HepG2 (cell line): ENCODE measurements at regions not wholly inside any gene's neighbourhood (a gene's known extent, or its start where the extent isn't known, plus 50 kb on each side); places are given as distances from the start of the nearest gene placed in this dataset.

Source experiments
- ATAC-seq: fragments of 200-7000 bp; cut with Tn5 transposase; 3 replicates; pipeline ENCODE4 v1.9.1; 2020; ENCODE audit warnings: mild to moderate bottlenecking, moderate library complexity
- BruUV-seq: library from RNA; stranded (reverse); fragments of 400-500 nt; replicated peaks from 2 replicates; lab custom pipeline; 2021; lab: Mats Ljungman, UMichigan
- CTCF ChIA-PET: fragments of 300-600 bp; formaldehyde crosslinking; extraction: SDS; loops from one replicate; lab custom pipeline; 2021; ENCODE audit warnings: low total read pairs, inconsistent platforms, low intra/inter-chr PET ratio; lab: Yijun Ruan, JAX
- POLR2A ChIA-PET: fragments of 350-600 bp; sonication (Branson Sonifier 250); formaldehyde crosslinking; loops from one replicate; lab custom pipeline; 2020; ENCODE audit warnings: antibody characterized with exemption, inconsistent platforms; lab: Yijun Ruan, JAX
- DNase-seq: peaks from one replicate; pipeline ENCODE4 v3.0.0-alpha.2; 2015; ENCODE audit warnings: low spot score
- FAIRE-seq: peaks from 3 replicates; lab custom pipeline; 2011; peaks lifted over from hg19 to GRCh38; lab: Jason Lieb, UNC
- H2AFZ ChIP-seq: one replicate; pipeline ENCODE4 v1.6.1; 2011; ENCODE audit warnings: low read length, inconsistent platforms
- H3K27ac ChIP-seq: fragments of 300-600 bp; 3 replicates; pipeline ENCODE4 v1.8.0; 2011; ENCODE audit warnings: mixed run types, mild to moderate bottlenecking, mixed read lengths, low read length, inconsistent platforms; ENCODE audit not compliant: insufficient read depth; ENCODE audit errors: extremely low read length
- H3K27me3 ChIP-seq, 2 experiments: fragments of 200-600 bp in 1 of 2; 2 replicates in 1 of 2; 3 replicates in 1 of 2; pipeline versions ENCODE4 v1.6.0 to v1.8.0; 2011; ENCODE audit warnings: low read length in 2 of 2, mild to moderate bottlenecking in 2 of 2, moderate library complexity in 2 of 2, inconsistent platforms in 1 of 2; ENCODE audit not compliant: insufficient read depth in 2 of 2, control insufficient read depth in 1 of 2
- H3K36me3 ChIP-seq, 2 experiments: fragments of 200-600 bp in 1 of 2; replicated peaks in 1 of 2; 2 replicates in 1 of 2; 3 replicates in 1 of 2; pipeline versions ENCODE4 v1.5.1 to v1.8.0; 2011; ENCODE audit warnings: low read length in 2 of 2, inconsistent platforms in 1 of 2; ENCODE audit not compliant: insufficient read depth in 2 of 2, control insufficient read depth in 1 of 2
- H3K4me1 ChIP-seq: 2 replicates; pipeline ENCODE4 v1.5.1; 2012; ENCODE audit warnings: low read length, inconsistent platforms; ENCODE audit not compliant: insufficient read depth
- H3K4me2 ChIP-seq: 2 replicates; pipeline ENCODE4 v1.6.0; 2011; ENCODE audit warnings: low read depth, low read length, inconsistent platforms
- H3K4me3 ChIP-seq, 3 experiments: fragments of 200-600 bp in 1 of 3; sonication (generic), shearing (Covaris generic) in 1 of 3; replicated peaks in 1 of 3; 2 replicates each; pipeline ENCODE4 v1.5.1; 2011 to 2016; ENCODE audit warnings: low read length in 3 of 3, inconsistent platforms in 2 of 3, low read depth in 2 of 3, mild to moderate bottlenecking in 2 of 3, control low read depth in 1 of 3, mixed read lengths in 1 of 3; ENCODE audit not compliant: insufficient read depth in 1 of 3
- H3K79me2 ChIP-seq: one replicate; pipeline ENCODE4 v1.6.1; 2011; ENCODE audit warnings: low read length, inconsistent platforms; ENCODE audit not compliant: insufficient read depth
- H3K9ac ChIP-seq: 2 replicates; pipeline ENCODE4 v1.6.0; 2011; ENCODE audit warnings: mild to moderate bottlenecking, low read depth, low read length, inconsistent platforms; ENCODE audit not compliant: insufficient read depth
- H3K9me3 ChIP-seq: 2 replicates; pipeline ENCODE4 v1.5.1; 2012; ENCODE audit warnings: mild to moderate bottlenecking, low read length
- H4K20me1 ChIP-seq: 2 replicates; pipeline ENCODE4 v1.6.0; 2011; ENCODE audit warnings: inconsistent platforms, mild to moderate bottlenecking, low read length, moderate library complexity; ENCODE audit not compliant: insufficient read depth
- ARHGAP35 ChIP-seq: sonication (generic); formaldehyde crosslinking; IDR thresholded peaks from 2 replicates; pipeline ENCODE4 v1.9.0; 2022; ENCODE audit warnings: mild to moderate bottlenecking, inconsistent platforms, moderate library complexity, missing genetic modification reagents, borderline replicate concordance
- ATF1 ChIP-seq: IDR thresholded peaks from 2 replicates; pipeline ENCODE4 v1.6.1; 2016; ENCODE audit warnings: mild to moderate bottlenecking, control low read depth
- ATM ChIP-seq: fragments of 450-650 bp; IDR thresholded peaks from 2 replicates; pipeline ENCODE4 v1.7.1; 2017; ENCODE audit warnings: mild to moderate bottlenecking, borderline replicate concordance
- MAF1 ChIP-seq: sonication (generic); formaldehyde crosslinking; IDR thresholded peaks from 2 replicates; pipeline ENCODE4 v1.5.0; 2020; ENCODE audit warnings: missing genetic modification reagents, borderline replicate concordance
- RFX5 ChIP-seq: IDR thresholded peaks from 2 replicates; pipeline ENCODE4 v1.6.1; 2011; ENCODE audit warnings: low read depth, low read length, improper control_type of control experiment
- THAP11 ChIP-seq: IDR thresholded peaks from 2 replicates; pipeline ENCODE4 v1.6.1; 2016; ENCODE audit warnings: missing biosample characterization, missing genetic modification reagents
- WGBS: methylation state at CpG from one replicate; pipeline ENCODE4 v1.1.6; 2017; ENCODE audit warnings: low lambda C conversion rate; 5-methylcytosine and 5-hydroxymethylcytosine counted together
- in situ Hi-C: cut with HindIII; loops from 2 replicates; pipeline ENCODE4 v1.10.0; 2017; ENCODE audit warnings: low pct_unique_long_range_greater_than_20kb; ENCODE audit not compliant: extremely low pct_ligation_motif_present
- intact Hi-C: fragments of 100-400 bp; cut with micrococcal nuclease; formaldehyde crosslinking; loops from one replicate; pipeline ENCODE4 v1.10.0; 2022; ENCODE audit not compliant: unreplicated experiment
- TF ChIP-seq, protein P1 (sequence below): sonication (generic); formaldehyde crosslinking; IDR thresholded peaks from 2 replicates; pipeline ENCODE4 v1.4.0; 2020; ENCODE audit warnings: missing genetic modification reagents; ENCODE audit errors: not compliant biosample characterization
- TF ChIP-seq, protein P2 (sequence below): sonication (generic); formaldehyde crosslinking; IDR thresholded peaks from 2 replicates; pipeline ENCODE4 v1.4.0; 2020; ENCODE audit warnings: missing genetic modification reagents
- TF ChIP-seq, protein P3 (sequence below): sonication (generic); formaldehyde crosslinking; IDR thresholded peaks from 2 replicates; pipeline ENCODE4 v1.5.0; 2020; ENCODE audit warnings: missing genetic modification reagents
- TF ChIP-seq, protein P4 (sequence below): sonication (generic); formaldehyde crosslinking; IDR thresholded peaks from 2 replicates; pipeline ENCODE4 v1.5.0; 2020; ENCODE audit warnings: mild to moderate bottlenecking, missing genetic modification reagents

DNA sequence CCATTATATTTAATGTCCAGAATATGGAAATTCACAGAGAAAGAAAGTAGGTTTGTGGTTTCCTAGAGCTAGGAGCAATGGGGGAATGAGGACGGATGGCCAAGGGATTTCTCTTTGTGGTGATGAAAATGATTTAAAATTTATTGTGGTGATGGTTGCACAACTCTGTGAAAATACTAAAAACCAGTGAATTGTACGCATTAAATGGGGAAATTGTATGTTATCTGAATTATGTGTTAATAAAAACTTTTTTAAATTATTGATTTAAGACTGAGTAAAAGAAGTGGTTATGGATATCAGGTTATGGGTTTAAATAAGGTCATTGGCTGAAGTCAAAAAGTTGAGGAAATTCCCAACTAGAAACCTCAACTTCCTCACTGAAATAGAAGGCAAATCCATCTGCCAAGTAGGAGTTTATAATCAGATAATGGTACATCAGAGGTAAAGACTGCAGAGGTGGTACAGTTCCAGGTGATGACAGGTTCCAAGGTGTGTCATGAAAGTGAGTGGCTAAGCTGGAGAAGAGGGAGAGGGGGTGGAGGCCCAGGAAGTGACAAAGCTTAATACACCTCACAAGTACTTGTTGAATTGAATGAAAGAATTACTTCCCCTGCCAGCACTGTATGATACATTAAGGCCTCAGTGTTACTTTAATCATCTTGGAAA, 68.9 kb upstream of the CCDC71L start (continued):
- TF ChIP-seq, protein P1, sequence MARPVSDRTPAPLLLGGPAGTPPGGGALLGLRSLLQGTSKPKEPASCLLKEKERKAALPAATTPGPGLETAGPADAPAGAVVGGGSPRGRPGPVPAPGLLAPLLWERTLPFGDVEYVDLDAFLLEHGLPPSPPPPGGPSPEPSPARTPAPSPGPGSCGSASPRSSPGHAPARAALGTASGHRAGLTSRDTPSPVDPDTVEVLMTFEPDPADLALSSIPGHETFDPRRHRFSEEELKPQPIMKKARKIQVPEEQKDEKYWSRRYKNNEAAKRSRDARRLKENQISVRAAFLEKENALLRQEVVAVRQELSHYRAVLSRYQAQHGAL (CRISPR knock-in tag), result no peak
- TF ChIP-seq ARHGAP35 (CRISPR knock-in tag), result no peak

DNA sequence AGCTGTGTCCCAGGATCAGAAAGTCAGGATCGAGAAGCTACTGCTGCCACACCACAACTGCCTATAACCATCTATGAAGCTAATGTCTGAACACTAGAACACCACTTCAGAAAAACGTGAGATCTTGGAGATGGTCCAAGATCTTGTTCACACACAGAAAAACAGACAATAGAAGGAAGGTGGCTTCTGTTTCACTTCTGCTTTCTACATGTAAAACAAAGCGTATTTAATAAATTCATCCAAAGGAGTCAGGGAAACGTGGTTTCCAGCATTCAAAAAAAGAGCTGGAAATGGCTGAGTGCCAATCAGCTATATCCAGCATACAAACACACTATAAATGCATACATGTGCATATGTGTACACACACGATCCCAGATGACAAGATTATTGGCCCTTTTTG, 70.2 kb upstream of the CCDC71L start:
- FAIRE-seq (no peak), ATAC-seq (no peak), DNase-seq (no peak)
- ChIA-PET POLR2A (no interaction called here), CTCF (no interaction called here)
- H3K79me2 ChIP-seq, result no peaks in the 10 kb centered on the region
- 2% methylated on average over 5 of the region's 5 CpGs for WGBS
- no peak overlapping the region for H3K27ac ChIP-seq
- no peaks in the 10 kb centered on the region for H3K4me1 ChIP-seq
- no TSS peak for BruUV-seq
- H3K4me3 ChIP-seq, result no peak overlapping the region
- in situ Hi-C loops (loop anchor here (5.0 to 10.0 kb wide), 2 partner anchors 186 to 554 kb away; no protein-coding TSS in a partner anchor), intact Hi-C loops (no loop called here)
- no peaks in the 10 kb centered on the region for H3K36me3 ChIP-seq
- H4K20me1 ChIP-seq, result no peaks in the 10 kb centered on the region
- no peaks in the 10 kb centered on the region for H3K9me3 ChIP-seq
- H3K4me2 ChIP-seq, result no peak overlapping the region
- H3K27me3 ChIP-seq, result no peaks in the 10 kb centered on the region
- H3K9ac ChIP-seq, result no peak overlapping the region
- H2AFZ ChIP-seq, result no peak overlapping the region
- TF ChIP-seq THAP11 (CRISPR knock-in tag), result no peak
- TF ChIP-seq RFX5, result no peak
- TF ChIP-seq, protein P2, sequence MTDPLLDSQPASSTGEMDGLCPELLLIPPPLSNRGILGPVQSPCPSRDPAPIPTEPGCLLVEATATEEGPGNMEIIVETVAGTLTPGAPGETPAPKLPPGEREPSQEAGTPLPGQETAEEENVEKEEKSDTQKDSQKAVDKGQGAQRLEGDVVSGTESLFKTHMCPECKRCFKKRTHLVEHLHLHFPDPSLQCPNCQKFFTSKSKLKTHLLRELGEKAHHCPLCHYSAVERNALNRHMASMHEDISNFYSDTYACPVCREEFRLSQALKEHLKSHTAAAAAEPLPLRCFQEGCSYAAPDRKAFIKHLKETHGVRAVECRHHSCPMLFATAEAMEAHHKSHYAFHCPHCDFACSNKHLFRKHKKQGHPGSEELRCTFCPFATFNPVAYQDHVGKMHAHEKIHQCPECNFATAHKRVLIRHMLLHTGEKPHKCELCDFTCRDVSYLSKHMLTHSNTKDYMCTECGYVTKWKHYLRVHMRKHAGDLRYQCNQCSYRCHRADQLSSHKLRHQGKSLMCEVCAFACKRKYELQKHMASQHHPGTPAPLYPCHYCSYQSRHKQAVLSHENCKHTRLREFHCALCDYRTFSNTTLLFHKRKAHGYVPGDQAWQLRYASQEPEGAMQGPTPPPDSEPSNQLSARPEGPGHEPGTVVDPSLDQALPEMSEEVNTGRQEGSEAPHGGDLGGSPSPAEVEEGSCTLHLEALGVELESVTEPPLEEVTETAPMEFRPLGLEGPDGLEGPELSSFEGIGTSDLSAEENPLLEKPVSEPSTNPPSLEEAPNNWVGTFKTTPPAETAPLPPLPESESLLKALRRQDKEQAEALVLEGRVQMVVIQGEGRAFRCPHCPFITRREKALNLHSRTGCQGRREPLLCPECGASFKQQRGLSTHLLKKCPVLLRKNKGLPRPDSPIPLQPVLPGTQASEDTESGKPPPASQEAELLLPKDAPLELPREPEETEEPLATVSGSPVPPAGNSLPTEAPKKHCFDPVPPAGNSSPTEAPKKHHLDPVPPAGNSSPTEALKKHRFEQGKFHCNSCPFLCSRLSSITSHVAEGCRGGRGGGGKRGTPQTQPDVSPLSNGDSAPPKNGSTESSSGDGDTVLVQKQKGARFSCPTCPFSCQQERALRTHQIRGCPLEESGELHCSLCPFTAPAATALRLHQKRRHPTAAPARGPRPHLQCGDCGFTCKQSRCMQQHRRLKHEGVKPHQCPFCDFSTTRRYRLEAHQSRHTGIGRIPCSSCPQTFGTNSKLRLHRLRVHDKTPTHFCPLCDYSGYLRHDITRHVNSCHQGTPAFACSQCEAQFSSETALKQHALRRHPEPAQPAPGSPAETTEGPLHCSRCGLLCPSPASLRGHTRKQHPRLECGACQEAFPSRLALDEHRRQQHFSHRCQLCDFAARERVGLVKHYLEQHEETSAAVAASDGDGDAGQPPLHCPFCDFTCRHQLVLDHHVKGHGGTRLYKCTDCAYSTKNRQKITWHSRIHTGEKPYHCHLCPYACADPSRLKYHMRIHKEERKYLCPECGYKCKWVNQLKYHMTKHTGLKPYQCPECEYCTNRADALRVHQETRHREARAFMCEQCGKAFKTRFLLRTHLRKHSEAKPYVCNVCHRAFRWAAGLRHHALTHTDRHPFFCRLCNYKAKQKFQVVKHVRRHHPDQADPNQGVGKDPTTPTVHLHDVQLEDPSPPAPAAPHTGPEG (CRISPR knock-in tag), result no peak
- TF ChIP-seq, protein P3, sequence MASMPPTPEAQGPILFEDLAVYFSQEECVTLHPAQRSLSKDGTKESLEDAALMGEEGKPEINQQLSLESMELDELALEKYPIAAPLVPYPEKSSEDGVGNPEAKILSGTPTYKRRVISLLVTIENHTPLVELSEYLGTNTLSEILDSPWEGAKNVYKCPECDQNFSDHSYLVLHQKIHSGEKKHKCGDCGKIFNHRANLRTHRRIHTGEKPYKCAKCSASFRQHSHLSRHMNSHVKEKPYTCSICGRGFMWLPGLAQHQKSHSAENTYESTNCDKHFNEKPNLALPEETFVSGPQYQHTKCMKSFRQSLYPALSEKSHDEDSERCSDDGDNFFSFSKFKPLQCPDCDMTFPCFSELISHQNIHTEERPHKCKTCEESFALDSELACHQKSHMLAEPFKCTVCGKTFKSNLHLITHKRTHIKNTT, result no peak
- TF ChIP-seq ATF1 (CRISPR knock-in tag), result no peak
- TF ChIP-seq ATM, result no peak
- no peak for TF ChIP-seq MAF1 (CRISPR knock-in tag)
- TF ChIP-seq, protein P4, sequence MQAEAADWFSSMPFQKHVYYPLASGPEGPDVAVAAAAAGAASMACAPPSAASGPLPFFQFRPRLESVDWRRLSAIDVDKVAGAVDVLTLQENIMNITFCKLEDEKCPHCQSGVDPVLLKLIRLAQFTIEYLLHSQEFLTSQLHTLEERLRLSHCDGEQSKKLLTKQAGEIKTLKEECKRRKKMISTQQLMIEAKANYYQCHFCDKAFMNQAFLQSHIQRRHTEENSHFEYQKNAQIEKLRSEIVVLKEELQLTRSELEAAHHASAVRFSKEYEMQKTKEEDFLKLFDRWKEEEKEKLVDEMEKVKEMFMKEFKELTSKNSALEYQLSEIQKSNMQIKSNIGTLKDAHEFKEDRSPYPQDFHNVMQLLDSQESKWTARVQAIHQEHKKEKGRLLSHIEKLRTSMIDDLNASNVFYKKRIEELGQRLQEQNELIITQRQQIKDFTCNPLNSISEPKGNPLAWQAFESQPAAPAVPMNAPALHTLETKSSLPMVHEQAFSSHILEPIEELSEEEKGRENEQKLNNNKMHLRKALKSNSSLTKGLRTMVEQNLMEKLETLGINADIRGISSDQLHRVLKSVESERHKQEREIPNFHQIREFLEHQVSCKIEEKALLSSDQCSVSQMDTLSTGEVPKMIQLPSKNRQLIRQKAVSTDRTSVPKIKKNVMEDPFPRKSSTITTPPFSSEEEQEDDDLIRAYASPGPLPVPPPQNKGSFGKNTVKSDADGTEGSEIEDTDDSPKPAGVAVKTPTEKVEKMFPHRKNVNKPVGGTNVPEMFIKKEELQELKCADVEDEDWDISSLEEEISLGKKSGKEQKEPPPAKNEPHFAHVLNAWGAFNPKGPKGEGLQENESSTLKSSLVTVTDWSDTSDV, result no peak
